COR-L47 (cell line): ENCODE measurements at regions not wholly inside any gene's neighbourhood (a gene's known extent, or its start where the extent isn't known, plus 50 kb on each side); places are given as distances from the start of the nearest gene placed in this dataset.

Experiments
- DNase-seq: peaks from one replicate; lab custom pipeline; 2025; lab: John Stamatoyannopoulos, UW

GRCh38 chr15:81596159-81596865, 222.3 kb upstream of the TMC3 start:
- DNase-seq: no peak

- DNase-seq: no peak
Measured at GRCh38 chr15:81595752-81596151, 221.7 kb upstream of the TMC3 start.

GRCh38 chr15:81589671-81590070, 215.7 kb upstream of the TMC3 start:
- DNase-seq: no peak

GRCh38 chr15:81575436-81576123, 201.6 kb upstream of the TMC3 start:
- peak; percentile 34 for DNase-seq

- DNase-seq: no peak
Measured at GRCh38 chr15:81573098-81573746, 199.2 kb upstream of the TMC3 start.

- DNase-seq: no peak
Measured at GRCh38 chr15:81572190-81572589, 198.2 kb upstream of the TMC3 start.

- DNase-seq: no peak
Measured at GRCh38 chr15:81569286-81570080, 195.5 kb upstream of the TMC3 start.

- DNase-seq: no peak
Measured at GRCh38 chr15:81567924-81568323, 193.9 kb upstream of the TMC3 start.

- DNase-seq: no peak
Measured at GRCh38 chr15:81562986-81563385, 189.0 kb upstream of the TMC3 start.

- no peak for DNase-seq
Measured at GRCh38 chr15:81560405-81560804, 186.4 kb upstream of the TMC3 start.

- no peak for DNase-seq
Measured at GRCh38 chr15:81558056-81558455, 184.0 kb upstream of the TMC3 start.

- no peak for DNase-seq
Measured at GRCh38 chr15:81555346-81555745, 181.3 kb upstream of the TMC3 start.

GRCh38 chr15:81548365-81549130, 174.5 kb upstream of the TMC3 start:
- no peak for DNase-seq

- no peak for DNase-seq
Measured at GRCh38 chr15:81547521-81548132, 173.6 kb upstream of the TMC3 start.

- DNase-seq: no peak
Measured at GRCh38 chr15:81544385-81544784, 170.4 kb upstream of the TMC3 start.

GRCh38 chr15:81540909-81541308, 166.9 kb upstream of the TMC3 start:
- no peak for DNase-seq

GRCh38 chr15:81536356-81536755, 162.3 kb upstream of the TMC3 start:
- no peak for DNase-seq

- DNase-seq: no peak
Measured at GRCh38 chr15:81534124-81534523, 160.1 kb upstream of the TMC3 start.

GRCh38 chr15:81532001-81532400, 158.0 kb upstream of the TMC3 start:
- DNase-seq: no peak

GRCh38 chr15:81531109-81531592, 157.1 kb upstream of the TMC3 start:
- DNase-seq: no peak

- no peak for DNase-seq
Measured at GRCh38 chr15:81530271-81530691, 156.3 kb upstream of the TMC3 start.
